GM12891 (cell line): ENCODE measurements at regions not wholly inside any gene's neighbourhood (a gene's known extent, or its start where the extent isn't known, plus 50 kb on each side); places are given as distances from the start of the nearest gene placed in this dataset.

Experiments
- PAX5 ChIP-seq: IDR thresholded peaks from 2 replicates; pipeline ENCODE4 v1.6.1; 2011; ENCODE audit warnings: low read length, moderate library complexity, mild to moderate bottlenecking; ENCODE audit not compliant: insufficient read depth, severe bottlenecking
- POLR2A ChIP-seq: IDR thresholded peaks from 2 replicates; pipeline ENCODE4 v1.6.1; 2011; ENCODE audit warnings: low read depth, low read length, control low read depth
- POLR2AphosphoS5 ChIP-seq: IDR thresholded peaks from 2 replicates; pipeline ENCODE4 v1.6.1; 2011; ENCODE audit warnings: low read depth, low read length, control low read depth
- SPI1 ChIP-seq: IDR thresholded peaks from 2 replicates; pipeline ENCODE4 v1.6.1; 2011; ENCODE audit warnings: low read depth, low read length, control low read depth
- TAF1 ChIP-seq: IDR thresholded peaks from 2 replicates; pipeline ENCODE4 v1.6.1; 2011; ENCODE audit warnings: low read depth, low read length, control low read depth

DNA sequence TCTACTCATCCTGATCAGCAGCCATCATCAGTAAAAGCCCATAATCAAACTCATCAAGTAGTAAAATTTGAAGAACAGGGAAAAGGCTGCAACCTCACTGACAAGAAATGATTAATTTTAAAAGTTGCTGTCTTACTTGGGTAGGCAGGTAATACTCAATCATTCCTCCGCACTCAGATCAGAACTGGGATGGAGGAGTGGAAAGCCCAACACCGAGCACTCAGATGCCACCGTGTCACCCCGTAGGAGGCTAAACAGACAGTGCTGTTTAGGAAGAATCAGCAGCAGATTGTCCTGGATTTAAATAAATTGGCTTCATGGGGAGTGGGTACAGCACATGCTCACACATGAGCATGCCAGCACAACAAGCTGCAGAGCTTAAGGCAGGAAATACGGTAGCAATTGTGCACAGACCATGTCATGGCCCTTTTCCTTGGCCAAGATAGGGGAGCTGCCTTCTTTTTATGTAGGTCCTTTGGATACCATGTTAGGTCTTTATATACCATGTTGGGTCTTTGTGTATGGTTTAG lies 92.6 kb upstream of the CDH6 start:
- TF ChIP-seq POLR2A, result no peak
- no peak for TF ChIP-seq POLR2AphosphoS5
- no peak for TF ChIP-seq SPI1
- TF ChIP-seq TAF1, result no peak
- no peak for TF ChIP-seq PAX5
